GM18868 (cell line): ENCODE measurements at regions not wholly inside any gene's neighbourhood (a gene's known extent, or its start where the extent isn't known, plus 50 kb on each side); places are given as distances from the start of the nearest gene placed in this dataset.

ENCODE experiments used
- ATAC-seq: cut with Tn5 transposase; IDR thresholded peaks from one replicate; pipeline ENCODE4 v1.9.1; 2021; ENCODE audit warnings: mild to moderate bottlenecking, moderate library complexity; ENCODE audit not compliant: unreplicated experiment

- no peak for ATAC-seq
Observed at GRCh38 chr13:72383646-72384045, 343.8 kb downstream of the MZT1 start.

DNA sequence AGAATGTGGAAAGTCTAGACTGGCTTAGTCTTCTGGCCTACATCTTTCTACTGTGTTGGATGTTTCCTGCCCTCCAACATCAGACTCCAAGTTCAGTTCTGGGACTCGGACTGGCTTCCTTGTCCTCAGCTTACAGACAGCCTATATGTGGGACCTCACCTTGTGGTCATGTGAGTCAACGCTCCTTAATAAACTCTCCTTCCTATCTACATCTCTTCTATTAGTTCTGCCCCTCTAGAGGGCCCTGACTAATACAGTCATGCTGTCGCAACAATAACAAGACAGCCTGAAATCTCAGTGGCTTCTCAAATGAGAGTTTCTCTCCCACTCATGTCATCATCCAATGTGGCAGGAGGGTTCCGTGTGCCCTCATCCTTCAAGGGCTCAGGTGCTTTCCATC lies 347.8 kb downstream of the MZT1 start:
- no peak for ATAC-seq

GRCh38 chr13:72368031-72368430 lies 359.4 kb downstream of the MZT1 start:
- ATAC-seq = no peak

GRCh38 chr13:72346716-72347115 lies 380.7 kb downstream of the MZT1 start:
- ATAC-seq = no peak

DNA sequence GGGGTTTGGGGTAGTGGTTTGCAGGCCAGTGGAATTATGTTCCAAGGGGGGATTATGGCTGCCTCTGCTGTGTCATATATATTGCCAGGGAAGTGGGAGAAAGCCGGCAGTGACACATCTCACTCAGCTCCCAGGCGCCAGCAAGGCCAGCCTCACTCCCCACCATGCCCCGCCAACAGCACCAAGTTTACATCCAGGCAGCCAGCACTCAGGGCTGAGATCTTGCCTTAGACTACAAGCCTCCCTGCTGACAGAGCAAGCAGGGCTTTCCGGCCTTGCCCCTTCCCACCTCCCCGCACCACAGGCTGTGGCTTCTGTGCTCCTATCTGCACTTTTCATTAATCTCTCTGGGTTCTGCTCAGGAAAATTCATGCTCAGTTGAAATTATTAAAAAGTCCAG lies 385.1 kb downstream of the MZT1 start:
- ATAC-seq = no peak

GRCh38 chr13:72341904-72342303 lies 385.5 kb downstream of the MZT1 start:
- ATAC-seq = no peak

GRCh38 chr13:72317346-72318109 lies 409.9 kb downstream of the MZT1 start:
- ATAC-seq = no peak

GRCh38 chr13:72316716-72317115 lies 410.7 kb downstream of the MZT1 start:
- ATAC-seq = no peak

DNA sequence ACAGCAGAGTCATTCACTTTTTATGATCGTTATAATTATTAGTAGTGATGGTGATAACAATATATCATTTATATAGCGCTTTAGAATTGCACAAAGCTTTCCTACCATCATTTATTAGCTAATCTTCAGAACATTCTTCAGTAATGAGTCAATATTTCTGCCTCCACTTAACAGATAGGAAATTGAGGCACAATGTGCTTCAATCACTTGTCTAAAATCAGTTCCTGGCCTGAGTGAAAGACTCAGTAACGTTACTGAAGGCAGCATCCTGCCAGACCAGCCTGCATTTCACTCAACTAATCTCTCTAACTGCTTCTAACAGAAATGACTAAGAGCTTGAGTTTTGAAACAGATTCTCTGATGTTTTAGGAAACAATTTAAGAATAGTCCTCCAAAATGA lies 412.1 kb downstream of the MZT1 start:
- no peak for ATAC-seq

DNA sequence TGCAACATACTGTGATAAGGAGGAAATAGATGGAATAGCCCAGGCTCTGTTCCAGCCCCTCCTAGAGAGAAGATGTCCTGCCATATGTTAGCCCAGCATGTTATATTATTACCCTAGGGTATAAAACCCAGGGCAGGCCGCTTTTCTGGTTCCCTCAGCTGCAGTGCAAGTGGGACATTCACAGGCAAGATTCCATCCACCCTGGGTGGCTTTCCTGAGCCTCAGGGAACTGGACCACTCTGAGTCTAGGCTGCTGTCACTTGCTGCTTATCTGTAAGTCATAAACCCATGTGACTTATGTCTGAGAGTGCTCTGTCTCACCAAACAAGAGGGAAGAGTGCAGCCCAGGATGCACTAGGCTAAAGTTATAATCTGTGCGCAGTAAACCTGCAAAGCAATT lies 413.2 kb downstream of the MZT1 start:
- no peak for ATAC-seq

GRCh38 chr13:72313546-72313945 lies 413.9 kb downstream of the MZT1 start:
- no peak for ATAC-seq

DNA sequence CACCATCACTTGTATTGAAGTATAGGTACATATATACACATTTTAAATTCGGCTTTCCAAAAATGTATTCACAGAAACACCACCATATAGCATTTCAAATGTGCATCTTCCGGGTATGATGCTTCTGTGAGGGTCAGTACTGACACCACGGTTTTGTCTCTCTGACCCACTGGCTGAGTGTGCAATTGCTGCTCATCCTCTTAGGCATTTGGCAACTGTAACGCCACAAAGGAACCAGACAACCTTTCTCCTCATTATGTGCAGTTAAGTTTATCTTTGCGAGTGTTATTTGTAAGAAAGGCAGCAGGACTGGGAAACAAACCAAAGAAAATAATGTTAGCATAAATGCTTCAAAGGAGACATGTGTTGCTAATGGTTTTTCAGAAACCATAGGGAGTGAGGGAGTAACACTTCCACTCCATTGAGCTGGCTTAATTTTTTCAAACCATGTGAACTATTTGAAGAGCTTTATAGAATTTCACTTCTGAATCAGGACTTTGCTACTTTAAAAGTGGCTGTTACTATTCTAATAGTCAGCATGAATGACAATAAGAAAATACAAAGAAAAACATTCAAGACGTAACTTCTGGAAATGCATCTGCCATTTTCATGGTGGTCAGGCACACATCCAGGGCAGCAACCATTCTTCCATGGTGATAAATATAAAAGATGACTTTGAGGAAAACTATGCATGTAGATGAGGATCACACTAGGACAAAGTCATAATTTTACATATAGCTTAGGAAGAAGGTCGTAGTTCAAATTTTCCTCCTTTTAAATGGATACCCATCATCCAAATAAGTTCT lies 423.3 kb downstream of the MZT1 start:
- no peak for ATAC-seq

GRCh38 chr13:72296246-72296645 lies 429.2 kb upstream of the DACH1 start:
- ATAC-seq = no peak

- no peak for ATAC-seq
Observed at GRCh38 chr13:72295153-72295552, 428.1 kb upstream of the DACH1 start.

- no peak for ATAC-seq
Observed at GRCh38 chr13:72293206-72293605, 426.2 kb upstream of the DACH1 start.

GRCh38 chr13:72290962-72291681 lies 424.1 kb upstream of the DACH1 start:
- no peak for ATAC-seq

DNA sequence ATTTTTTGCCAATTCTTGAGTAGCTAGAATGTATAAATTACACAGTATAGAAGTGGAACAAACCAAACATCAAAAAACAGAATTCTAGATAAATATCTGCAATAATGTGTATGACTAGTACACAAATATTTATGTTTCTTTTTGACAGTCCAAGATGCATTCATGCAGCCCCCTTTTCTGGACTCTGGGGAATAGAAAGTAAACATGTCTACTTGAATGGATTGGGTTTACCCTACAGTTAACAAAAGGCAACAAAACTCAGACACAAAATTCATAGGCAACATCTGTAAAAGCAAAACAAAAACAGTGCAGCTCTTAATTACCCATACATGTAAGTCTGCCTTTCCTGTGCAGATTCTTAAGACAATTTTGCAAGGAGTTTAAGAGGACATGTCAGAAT lies 419.4 kb upstream of the DACH1 start:
- ATAC-seq = no peak

GRCh38 chr13:72284791-72285190 lies 417.8 kb upstream of the DACH1 start:
- no peak for ATAC-seq

- ATAC-seq = no peak
Observed at GRCh38 chr13:72261732-72262131, 394.7 kb upstream of the DACH1 start.

DNA sequence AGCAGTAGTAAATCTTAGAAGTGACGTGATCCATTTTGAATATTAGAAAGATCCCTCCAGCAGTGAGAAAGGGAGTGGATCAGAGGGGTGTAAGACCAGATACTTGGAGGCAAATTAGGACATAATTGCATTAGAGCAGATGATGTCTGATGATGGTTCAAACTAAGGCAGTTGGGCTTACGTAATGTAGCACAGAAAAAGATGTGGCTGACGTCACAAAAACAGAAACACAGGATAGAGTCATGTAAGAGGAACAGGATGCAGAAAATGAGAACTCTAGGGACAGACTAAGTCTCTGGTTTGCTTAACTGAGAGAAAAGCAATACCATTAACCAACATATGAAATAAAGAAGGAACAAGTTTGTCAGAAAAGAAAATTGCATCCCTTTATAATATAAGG lies 392.5 kb upstream of the DACH1 start:
- no peak for ATAC-seq

- ATAC-seq = no peak
Observed at GRCh38 chr13:72258340-72258981, 391.5 kb upstream of the DACH1 start.
